ENCODE measurements at regions not wholly inside any gene's neighbourhood (a gene's known extent, or its start where the extent isn't known, plus 50 kb on each side); places are given as distances from the start of the nearest gene placed in this dataset.

GRCh38 chr21:24705201-24705600 lies 902.1 kb downstream of the MRPL39 start:
- WGBS, 2 experiments (ENCODE audit: extremely low coverage in 1 of 2, insufficient coverage in 1 of 2, insufficient read length in 1 of 2, insufficient replicate concordance in 2 of 2, low coverage in 1 of 2, low lambda C conversion rate in 2 of 2, missing lambda C conversion rate in 1 of 2): 83% methylated on average over 2 of the region's 2 CpGs; no CpG with 5 or more reads in 1 of the 2 experiments
- Histone ChIP-seq H3K9ac (replicated peaks in 1 of 4; ENCODE audit: extremely low read depth in 1 of 4, low read depth in 3 of 4, low read length in 3 of 4) (no peak overlapping the region), H3K27ac (ENCODE audit: low read depth, low read length) (no peak overlapping the region), H3K4ac (replicated peaks; ENCODE audit: insufficient read length, low read depth, low read length) (no peak overlapping the region), H4K91ac (replicated peaks; ENCODE audit: insufficient read length, low read length) (no peak overlapping the region), H2BK20ac (ENCODE audit: low read length) (no peak overlapping the region), H3K14ac (ENCODE audit: insufficient read length) (no peak overlapping the region), H2BK120ac (replicated peaks; ENCODE audit: low read depth, low read length) (no peak overlapping the region), H3K4me1 (replicated peaks in 1 of 4; ENCODE audit: control insufficient read depth in 3 of 4, insufficient read depth in 4 of 4, low read length in 3 of 4) (no peaks in the 10 kb centered on the region), H2BK5ac (ENCODE audit: low read depth, low read length) (no peak overlapping the region), H4K8ac (ENCODE audit: extremely low read depth, insufficient read depth, low read length) (no peak overlapping the region), H3K36me3 (ENCODE audit: control insufficient read depth in 2 of 4, insufficient read depth in 4 of 4, low read length in 3 of 4) (no peaks in the 10 kb centered on the region), H2AFZ (ENCODE audit: low read length) (no peak overlapping the region), H2AK5ac (ENCODE audit: low read depth, low read length) (no peak overlapping the region), H4K20me1 (replicated peaks in 1 of 2; ENCODE audit: control insufficient read depth in 1 of 2, insufficient read depth in 2 of 2, low read length in 2 of 2) (no peaks in the 10 kb centered on the region), H3K56ac (replicated peaks; ENCODE audit: insufficient read length, low read depth, low read length) (no peak overlapping the region), H2BK12ac (ENCODE audit: low read depth, low read length) (no peak overlapping the region), H3K79me1 (ENCODE audit: low read depth, low read length) (no peaks in the 10 kb centered on the region), H4K5ac (ENCODE audit: insufficient read length, low read depth, low read length) (no peak overlapping the region), H3K23ac (ENCODE audit: insufficient read length) (no peak overlapping the region), H3K18ac (ENCODE audit: extremely low read depth, low read length) (no peak overlapping the region), H3K27me3 (replicated peaks in 1 of 4; ENCODE audit: control insufficient read depth in 3 of 4, extremely low read depth in 1 of 4, insufficient read depth in 3 of 4, low read length in 3 of 4) (peaks cover 0 to 1% (median 0%) of the 10 kb centered on the region in 4 experiments; a peak in 1 of 7 replicates), H3K23me2 (ENCODE audit: low read depth, low read length) (no peaks in the 10 kb centered on the region), H3K9me3 (ENCODE audit: insufficient read depth in 2 of 2, low read depth in 1 of 2, low read length in 1 of 2) (peaks cover 6 to 21% of the 10 kb centered on the region in 2 experiments; a peak in 3 of 4 replicates), H3K79me2 (ENCODE audit: control insufficient read depth in 1 of 2, insufficient read depth in 2 of 2, low read length in 2 of 2) (no peaks in the 10 kb centered on the region), H3K4me3 (ENCODE audit: extremely low read depth in 1 of 4, insufficient read depth in 2 of 4, low read depth in 3 of 4, low read length in 4 of 4) (no peak overlapping the region), H3K4me2 (ENCODE audit: insufficient read depth in 1 of 2, low read depth in 2 of 2, low read length in 2 of 2) (no peak overlapping the region), H2BK15ac (ENCODE audit: low read length) (no peak overlapping the region)
- POLR2A ChIA-PET (ENCODE audit: partially characterized antibody): no interaction called here
- DNase-seq (ENCODE audit: low read depth in 1 of 2, low spot score in 2 of 2): no peak
- no peak for FAIRE-seq
- CTCF ChIA-PET (ENCODE audit: partially characterized antibody): interaction anchor here (0.9 to 1.3 kb wide), 2 partner anchors 8 to 26 kb away, joined by 3 read pairs; no protein-coding TSS in a partner anchor
- TF ChIP-seq BCL11A (IDR thresholded peaks at IDR 0.05; ENCODE audit: low read depth in 2 of 2, low read length in 2 of 2): no peak
- no peak for TF ChIP-seq JUN (IDR thresholded peaks at IDR 0.05; ENCODE audit: low read depth, low read length)
